ENCODE measurements at regions not wholly inside any gene's neighbourhood (a gene's known extent, or its start where the extent isn't known, plus 50 kb on each side); places are given as distances from the start of the nearest gene placed in this dataset.

- TF ChIP-seq, protein P1, sequence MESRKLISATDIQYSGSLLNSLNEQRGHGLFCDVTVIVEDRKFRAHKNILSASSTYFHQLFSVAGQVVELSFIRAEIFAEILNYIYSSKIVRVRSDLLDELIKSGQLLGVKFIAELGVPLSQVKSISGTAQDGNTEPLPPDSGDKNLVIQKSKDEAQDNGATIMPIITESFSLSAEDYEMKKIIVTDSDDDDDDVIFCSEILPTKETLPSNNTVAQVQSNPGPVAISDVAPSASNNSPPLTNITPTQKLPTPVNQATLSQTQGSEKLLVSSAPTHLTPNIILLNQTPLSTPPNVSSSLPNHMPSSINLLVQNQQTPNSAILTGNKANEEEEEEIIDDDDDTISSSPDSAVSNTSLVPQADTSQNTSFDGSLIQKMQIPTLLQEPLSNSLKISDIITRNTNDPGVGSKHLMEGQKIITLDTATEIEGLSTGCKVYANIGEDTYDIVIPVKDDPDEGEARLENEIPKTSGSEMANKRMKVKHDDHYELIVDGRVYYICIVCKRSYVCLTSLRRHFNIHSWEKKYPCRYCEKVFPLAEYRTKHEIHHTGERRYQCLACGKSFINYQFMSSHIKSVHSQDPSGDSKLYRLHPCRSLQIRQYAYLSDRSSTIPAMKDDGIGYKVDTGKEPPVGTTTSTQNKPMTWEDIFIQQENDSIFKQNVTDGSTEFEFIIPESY (IDR thresholded peaks at IDR 0.05; ENCODE audit: borderline replicate concordance, low read depth) = no peak
- TF ChIP-seq PBX3 (IDR thresholded peaks at IDR 0.05) (no peak), TAF1 (IDR thresholded peaks at IDR 0.05; ENCODE audit: borderline replicate concordance, low read depth, low read length) (no peak), GATA2 (CRISPR knock-in tag; IDR thresholded peaks at IDR 0.05) (no peak)
Measured at GRCh38 chr12:63034601-63035000, 99.7 kb upstream of the PPM1H start (continued).

DNA sequence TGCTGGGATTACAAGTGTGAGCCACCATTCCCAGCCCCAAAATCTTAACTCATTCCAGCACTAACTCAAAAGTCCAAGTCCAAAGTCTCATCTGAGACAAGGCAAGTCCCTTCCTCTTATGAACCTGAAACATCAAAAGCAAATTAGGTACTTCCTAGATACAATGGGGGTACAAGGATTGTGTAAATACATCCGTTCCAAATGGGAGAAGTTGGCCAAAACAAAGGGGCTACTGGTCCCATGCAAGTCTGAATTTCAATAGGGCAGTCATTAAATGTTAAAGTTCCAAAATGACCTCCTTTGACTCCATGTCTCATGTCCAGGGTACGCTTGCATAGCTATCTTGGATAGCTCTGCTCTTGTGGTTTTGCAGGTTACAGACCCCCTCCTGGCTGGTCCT, 94.7 kb upstream of the PPM1H start:
- Histone ChIP-seq H3K4me2 (no peak overlapping the region), H3K36me3 (replicated peaks in 1 of 2; ENCODE audit: control insufficient read depth in 1 of 2, insufficient read depth in 2 of 2, low read length in 1 of 2) (no peaks in the 10 kb centered on the region), H3K27me3 (ENCODE audit: insufficient read depth) (no peaks in the 10 kb centered on the region), H3K79me2 (ENCODE audit: insufficient read depth) (no peaks in the 10 kb centered on the region), H3K9me2 (no peaks in the 10 kb centered on the region), H3F3A (replicated peaks; ENCODE audit: insufficient read depth) (no peaks in the 10 kb centered on the region), H3K9me3 (no peaks in the 10 kb centered on the region), H3K9ac (no peak overlapping the region), H2AFZ (ENCODE audit: low read depth) (no peak overlapping the region), H4K20me1 (ENCODE audit: insufficient read depth) (no peaks in the 10 kb centered on the region), H3K4me3 (ENCODE audit: low read depth in 2 of 2, low read length in 1 of 2) (no peak overlapping the region), H3K27ac (ENCODE audit: low read depth in 2 of 2, low read length in 1 of 2) (no peak overlapping the region), H3K4me1 (ENCODE audit: control insufficient read depth in 1 of 2, insufficient read depth in 2 of 2, low read depth in 1 of 2, low read length in 1 of 2) (no peaks in the 10 kb centered on the region)
- CTCF ChIA-PET = no interaction called here
- no peak for TF ChIP-seq USF2 (IDR thresholded peaks at IDR 0.05; ENCODE audit: borderline replicate concordance, low read depth, low read length)
- no peak for TF ChIP-seq SMC3 (IDR thresholded peaks at IDR 0.05; ENCODE audit: low read depth, low read length)
- no peak for TF ChIP-seq TCF12 (IDR thresholded peaks at IDR 0.05)
- TF ChIP-seq, protein P2, sequence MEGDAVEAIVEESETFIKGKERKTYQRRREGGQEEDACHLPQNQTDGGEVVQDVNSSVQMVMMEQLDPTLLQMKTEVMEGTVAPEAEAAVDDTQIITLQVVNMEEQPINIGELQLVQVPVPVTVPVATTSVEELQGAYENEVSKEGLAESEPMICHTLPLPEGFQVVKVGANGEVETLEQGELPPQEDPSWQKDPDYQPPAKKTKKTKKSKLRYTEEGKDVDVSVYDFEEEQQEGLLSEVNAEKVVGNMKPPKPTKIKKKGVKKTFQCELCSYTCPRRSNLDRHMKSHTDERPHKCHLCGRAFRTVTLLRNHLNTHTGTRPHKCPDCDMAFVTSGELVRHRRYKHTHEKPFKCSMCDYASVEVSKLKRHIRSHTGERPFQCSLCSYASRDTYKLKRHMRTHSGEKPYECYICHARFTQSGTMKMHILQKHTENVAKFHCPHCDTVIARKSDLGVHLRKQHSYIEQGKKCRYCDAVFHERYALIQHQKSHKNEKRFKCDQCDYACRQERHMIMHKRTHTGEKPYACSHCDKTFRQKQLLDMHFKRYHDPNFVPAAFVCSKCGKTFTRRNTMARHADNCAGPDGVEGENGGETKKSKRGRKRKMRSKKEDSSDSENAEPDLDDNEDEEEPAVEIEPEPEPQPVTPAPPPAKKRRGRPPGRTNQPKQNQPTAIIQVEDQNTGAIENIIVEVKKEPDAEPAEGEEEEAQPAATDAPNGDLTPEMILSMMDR (IDR thresholded peaks at IDR 0.05) = no peak
- TF ChIP-seq TEAD4 (IDR thresholded peaks at IDR 0.05; ENCODE audit: borderline replicate concordance, insufficient read depth) = no peak
- TF ChIP-seq GATA2 (CRISPR knock-in tag; IDR thresholded peaks at IDR 0.05) = no peak
- TF ChIP-seq GABPA (IDR thresholded peaks at IDR 0.05; ENCODE audit: low read depth) = no peak
- WGBS (ENCODE audit: low lambda C conversion rate) = 8% methylated on average over 2 of the region's 2 CpGs
- DNase-seq = no peak
- POLR2A ChIA-PET = no interaction called here

GRCh38 chr12:63028951-63029350, 94.0 kb upstream of the PPM1H start:
- H3K4me2 ChIP-seq = no peak overlapping the region
- H3F3A ChIP-seq (replicated peaks; ENCODE audit: insufficient read depth) = no peaks in the 10 kb centered on the region
- no peaks in the 10 kb centered on the region for H3K79me2 ChIP-seq (ENCODE audit: insufficient read depth)
- ChIA-PET POLR2A (no interaction called here), CTCF (no interaction called here)
- DNase-seq = no peak
- no peaks in the 10 kb centered on the region for H3K9me3 ChIP-seq
- no peak overlapping the region for H3K27ac ChIP-seq (ENCODE audit: low read depth in 2 of 2, low read length in 1 of 2)
- H3K9ac ChIP-seq = no peak overlapping the region
- no peaks in the 10 kb centered on the region for H3K9me2 ChIP-seq
- H2AFZ ChIP-seq (ENCODE audit: low read depth) = no peak overlapping the region
- H3K4me1 ChIP-seq (ENCODE audit: control insufficient read depth in 1 of 2, insufficient read depth in 2 of 2, low read depth in 1 of 2, low read length in 1 of 2) = no peaks in the 10 kb centered on the region
- no peak overlapping the region for H3K4me3 ChIP-seq (ENCODE audit: low read depth in 2 of 2, low read length in 1 of 2)
- H4K20me1 ChIP-seq (ENCODE audit: insufficient read depth) = no peaks in the 10 kb centered on the region
- H3K27me3 ChIP-seq (ENCODE audit: insufficient read depth) = no peaks in the 10 kb centered on the region
- H3K36me3 ChIP-seq (replicated peaks in 1 of 2; ENCODE audit: control insufficient read depth in 1 of 2, insufficient read depth in 2 of 2, low read length in 1 of 2) = no peaks in the 10 kb centered on the region
- TF ChIP-seq MEF2A (IDR thresholded peaks at IDR 0.05; ENCODE audit: borderline replicate concordance, low read depth) (no peak), RCOR1 (IDR thresholded peaks at IDR 0.05; ENCODE audit: low read length) (no peak), REST (IDR thresholded peaks at IDR 0.05; ENCODE audit: low read depth, low read length) (no peak), USF1 (IDR thresholded peaks at IDR 0.05; ENCODE audit: borderline replicate concordance, low read depth) (no peak), RFX5 (IDR thresholded peaks at IDR 0.05; ENCODE audit: low read length) (no peak), RXRA (IDR thresholded peaks at IDR 0.05; ENCODE audit: borderline replicate concordance, low read depth) (no peak), EP300 (IDR thresholded peaks at IDR 0.05; ENCODE audit: borderline replicate concordance in 1 of 2, low read depth in 1 of 2, low read length in 1 of 2) (no peak)

Measured in SK-N-SH (cell line).